ENCODE measurements at regions not wholly inside any gene's neighbourhood (a gene's known extent, or its start where the extent isn't known, plus 50 kb on each side); places are given as distances from the start of the nearest gene placed in this dataset.

DNA sequence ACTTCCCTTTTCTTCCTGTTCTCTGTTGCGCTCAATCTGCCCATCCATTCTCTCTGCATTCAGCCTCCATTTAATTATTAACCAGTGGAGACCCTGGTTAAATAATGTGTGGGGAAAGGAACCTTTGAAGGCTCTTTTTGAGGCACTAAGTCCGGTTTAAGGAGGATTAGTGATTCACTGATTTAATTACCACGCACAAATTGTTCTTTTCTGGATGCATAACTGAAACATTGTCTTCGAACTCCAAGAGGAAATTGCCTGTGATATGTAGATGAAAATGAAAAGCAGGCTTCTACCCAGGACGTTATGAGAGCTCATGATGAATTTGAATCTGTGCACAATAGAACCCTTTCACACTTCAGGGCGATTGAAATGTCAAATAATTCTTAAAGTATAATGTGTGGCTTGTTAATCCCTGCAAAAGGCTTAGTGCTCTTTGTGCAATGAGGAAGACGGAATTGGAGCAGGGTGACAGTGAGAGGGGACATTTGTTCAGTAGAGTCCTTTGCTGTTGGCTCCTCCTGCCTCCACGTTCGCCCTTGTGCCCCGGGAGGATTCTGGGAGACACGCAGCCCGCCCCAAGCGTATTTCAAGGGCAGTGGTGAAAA lies 51.1 kb upstream of the ZNF236 start:
- H3K4me3 ChIP-seq (ENCODE audit: low read length): no peak overlapping the region
- TF ChIP-seq ZNF274 (IDR thresholded peaks at IDR 0.05; ENCODE audit: low read depth, low read length): no peak

DNA sequence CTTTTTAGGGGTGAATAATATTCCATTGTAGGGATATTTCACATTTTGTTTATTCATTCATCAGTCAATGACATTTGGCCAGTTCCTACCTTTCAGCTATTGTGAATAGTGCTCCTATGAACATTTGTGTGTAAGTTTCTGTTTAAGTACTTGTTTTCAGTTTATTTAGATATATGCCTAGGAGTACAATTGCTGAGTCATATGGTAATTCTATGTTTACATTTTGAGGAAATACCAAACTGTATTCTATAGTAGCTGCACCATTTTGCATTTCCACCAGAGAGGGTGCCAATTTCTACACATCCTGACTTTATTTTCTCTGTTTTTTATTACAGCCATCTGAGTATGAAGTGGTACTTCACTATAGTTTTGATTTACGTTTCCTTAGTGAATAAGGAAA lies 54.4 kb upstream of the ZNF236 start:
- H3K4me3 ChIP-seq (ENCODE audit: low read length): no peak overlapping the region
- TF ChIP-seq ZNF274 (IDR thresholded peaks at IDR 0.05; ENCODE audit: low read depth, low read length): no peak

DNA sequence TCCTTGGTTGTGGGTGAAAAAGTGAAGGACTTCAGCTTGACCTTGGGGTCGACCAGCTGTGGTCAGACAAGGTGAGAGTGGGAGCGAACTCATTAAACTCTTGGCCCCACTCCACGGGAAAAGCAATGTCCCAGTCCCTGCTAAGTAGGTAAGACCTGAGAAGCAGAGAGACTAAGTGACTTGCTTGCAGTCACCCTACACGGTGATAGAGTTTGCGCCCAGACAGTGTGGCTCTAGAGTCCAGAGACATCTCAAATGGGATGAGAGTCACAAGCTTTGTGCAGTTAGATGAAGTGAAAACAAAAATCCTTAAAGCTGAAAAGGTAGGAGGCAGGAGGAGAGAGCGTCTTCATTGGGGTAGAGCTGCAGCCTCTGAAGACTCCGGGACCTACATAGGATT lies 55.9 kb upstream of the ZNF236 start:
- no peak overlapping the region for H3K4me3 ChIP-seq (ENCODE audit: low read length)
- TF ChIP-seq ZNF274 (IDR thresholded peaks at IDR 0.05; ENCODE audit: low read depth, low read length): no peak

DNA sequence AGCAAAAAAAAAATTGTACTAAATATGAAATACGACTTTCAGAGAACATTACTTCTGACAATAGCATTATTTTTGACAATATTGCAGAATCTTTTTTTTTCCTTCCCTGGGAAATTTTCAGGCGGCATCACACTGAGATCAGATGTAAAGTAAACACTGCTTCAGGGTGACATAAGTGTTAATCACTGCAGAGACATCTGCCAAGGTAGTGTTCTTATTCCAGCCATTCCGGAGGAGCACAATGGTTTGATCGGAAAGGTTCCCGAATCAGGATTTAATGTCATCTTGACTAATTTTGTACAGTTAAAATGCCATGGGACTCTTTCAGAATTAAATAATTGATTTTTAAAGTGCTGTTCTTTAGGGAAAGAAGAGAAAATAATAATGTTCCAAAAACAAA lies 56.7 kb upstream of the ZNF236 start:
- no peak overlapping the region for H3K4me3 ChIP-seq (ENCODE audit: low read length)
- no peak for TF ChIP-seq ZNF274 (IDR thresholded peaks at IDR 0.05; ENCODE audit: low read depth, low read length)

DNA sequence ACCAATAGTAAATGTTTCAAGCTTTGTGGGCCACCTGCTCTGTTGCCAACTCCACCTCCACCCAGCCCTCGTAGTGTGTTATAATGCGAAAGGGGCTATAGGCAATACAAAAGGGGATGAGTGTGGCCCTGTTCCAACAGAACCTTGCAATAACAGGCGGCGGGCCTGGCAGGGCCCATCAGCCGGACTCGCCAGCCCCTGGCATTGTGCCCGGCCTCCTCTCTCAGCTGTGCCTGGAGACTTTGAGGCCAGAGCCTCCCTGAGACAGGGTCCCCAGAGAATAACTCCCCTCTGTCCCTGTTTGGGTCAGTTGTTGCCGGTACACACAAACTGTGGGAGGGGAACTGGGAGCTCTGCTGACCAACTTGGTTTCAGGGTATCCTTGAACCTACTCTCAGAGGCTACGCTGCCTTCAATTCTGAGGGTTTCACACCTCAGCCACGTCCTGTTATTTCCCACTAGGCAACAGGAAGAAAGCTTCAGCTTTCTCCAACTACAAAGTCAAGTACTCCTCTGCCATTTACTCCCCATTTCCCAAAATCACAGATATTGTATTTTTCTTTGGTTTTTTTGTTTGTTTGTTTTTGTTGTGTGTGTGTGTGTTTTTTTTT lies 58.0 kb upstream of the ZNF236 start:
- no peak overlapping the region for H3K4me3 ChIP-seq (ENCODE audit: low read length)
- no peak for TF ChIP-seq ZNF274 (IDR thresholded peaks at IDR 0.05; ENCODE audit: low read depth, low read length)

DNA sequence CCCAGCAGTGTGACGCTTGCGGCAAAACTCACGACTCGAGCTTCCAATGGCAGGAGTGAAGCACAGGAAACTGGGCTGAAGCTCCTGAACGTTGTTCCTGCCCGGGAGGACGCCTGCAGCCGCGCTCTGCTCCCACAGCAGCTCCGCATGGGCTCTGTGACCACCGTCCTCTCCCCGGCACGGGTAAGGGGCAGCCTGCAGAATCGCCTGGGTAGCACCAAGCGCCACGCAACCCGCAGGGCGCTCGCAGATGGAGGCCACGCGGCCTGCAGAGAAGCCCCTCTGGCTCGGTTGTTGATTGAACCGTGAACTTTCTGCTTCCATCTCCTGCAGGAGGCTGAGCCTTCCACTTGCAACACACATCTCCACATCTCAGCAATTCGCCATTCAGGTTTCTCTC lies 63.3 kb upstream of the ZNF236 start:
- H3K4me3 ChIP-seq (ENCODE audit: low read length): no peak overlapping the region
- TF ChIP-seq ZNF274 (IDR thresholded peaks at IDR 0.05; ENCODE audit: low read depth, low read length): no peak

DNA sequence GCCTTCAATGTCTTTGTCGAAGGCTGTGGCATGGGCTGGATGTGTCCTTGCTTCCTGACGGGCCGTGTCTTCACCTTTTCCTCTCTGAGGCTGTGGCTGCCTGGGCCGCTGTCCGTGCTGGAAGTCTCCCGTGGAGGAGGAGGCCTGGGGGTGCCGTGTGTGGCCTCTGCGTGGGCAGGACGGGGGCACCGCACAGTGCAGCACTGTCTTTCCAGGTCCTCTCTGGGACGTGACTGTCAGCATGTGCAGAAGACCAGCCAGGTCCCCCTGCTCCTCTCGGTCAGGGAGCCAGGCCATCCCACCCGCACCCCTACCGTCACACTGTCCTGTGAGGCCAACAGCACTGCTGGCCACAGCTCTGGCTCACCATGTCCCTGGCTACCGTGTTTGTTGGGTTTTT lies 64.4 kb upstream of the ZNF236 start:
- no peak for TF ChIP-seq ZNF274 (IDR thresholded peaks at IDR 0.05; ENCODE audit: low read depth, low read length)

DNA sequence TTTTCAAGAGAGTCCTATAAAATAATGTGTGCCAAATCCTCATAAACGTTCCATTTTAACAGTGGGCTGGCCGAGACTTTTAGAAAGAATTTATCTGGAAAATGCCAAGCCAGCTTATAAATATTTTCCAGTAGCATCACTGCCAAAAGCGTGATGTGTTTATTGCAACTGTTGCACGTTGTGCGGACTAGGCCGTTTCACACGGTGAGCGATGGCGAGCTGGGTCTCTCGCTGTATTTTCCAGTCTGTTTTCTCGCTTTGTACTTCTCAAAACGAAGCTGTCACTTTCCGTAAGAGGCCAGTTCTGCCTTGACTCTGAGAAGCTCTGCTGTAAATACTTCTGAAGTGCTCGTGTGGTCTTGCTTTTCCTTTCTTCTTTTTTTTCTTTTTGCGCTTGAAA lies 65.0 kb upstream of the ZNF236 start:
- TF ChIP-seq ZNF274 (IDR thresholded peaks at IDR 0.05; ENCODE audit: low read depth, low read length): no peak
- no peak overlapping the region for H3K4me3 ChIP-seq (ENCODE audit: low read length)

More for the DNA sequence above, 64.4 kb upstream of the ZNF236 start:
- H3K4me3 ChIP-seq (ENCODE audit: low read length): no peak overlapping the region

DNA sequence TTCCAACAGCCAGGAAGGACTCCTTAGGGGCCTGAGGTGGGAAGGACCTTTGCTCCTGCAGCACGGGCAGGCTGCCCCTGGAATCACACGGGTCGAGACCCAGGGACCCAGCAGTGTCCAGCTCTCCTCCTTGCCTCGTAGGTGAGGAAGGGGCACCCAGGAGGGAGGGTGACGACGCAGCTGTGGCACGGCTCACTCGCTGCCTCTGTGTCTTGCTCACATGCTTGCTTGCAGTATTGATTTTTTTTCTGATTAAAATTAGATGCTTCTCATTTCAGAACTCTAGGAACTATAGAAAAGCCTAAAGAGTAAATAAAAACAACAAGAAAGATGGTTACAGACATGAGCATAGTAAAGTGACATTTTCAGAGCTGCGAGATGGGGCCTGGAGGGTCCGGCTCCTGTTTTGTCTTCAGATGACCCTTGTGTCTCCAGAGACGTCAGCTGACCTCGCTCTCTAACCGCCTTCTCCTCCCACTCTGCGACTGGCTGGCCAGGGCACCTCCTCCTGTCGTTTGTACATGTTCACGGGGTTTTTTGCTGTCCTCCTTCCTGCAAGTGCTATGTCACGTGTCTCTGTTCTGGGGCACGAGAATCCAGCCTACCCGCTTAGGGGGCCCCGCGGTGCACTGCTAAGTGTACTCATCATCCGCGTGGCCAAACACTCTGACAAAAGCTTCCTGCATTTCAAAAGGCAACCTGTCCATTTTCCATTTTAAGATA lies 65.7 kb upstream of the ZNF236 start:
- no peak for TF ChIP-seq ZNF274 (IDR thresholded peaks at IDR 0.05; ENCODE audit: low read depth, low read length)
- H3K4me3 ChIP-seq (ENCODE audit: low read length): no peak overlapping the region

DNA sequence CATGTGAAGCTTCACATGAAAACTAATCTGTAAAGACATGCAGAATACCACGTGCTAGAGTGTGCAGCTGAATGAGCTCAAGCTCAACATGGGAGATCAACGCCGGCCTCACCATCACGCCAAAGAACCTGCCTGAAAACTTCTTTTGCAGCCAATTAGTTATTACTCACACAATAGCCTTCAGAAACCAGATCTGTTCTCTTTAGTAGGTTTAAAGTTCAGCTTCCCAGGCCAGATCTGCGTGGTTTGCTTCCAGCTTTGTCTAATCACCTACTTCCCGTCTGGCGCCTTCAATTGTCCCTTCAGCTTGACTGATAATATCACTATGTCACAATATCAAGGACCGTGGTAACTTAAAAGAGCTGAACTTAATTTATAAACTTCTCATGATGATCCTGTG lies 68.0 kb upstream of the ZNF236 start:
- H3K4me3 ChIP-seq (ENCODE audit: low read length): no peak overlapping the region
- TF ChIP-seq ZNF274 (IDR thresholded peaks at IDR 0.05; ENCODE audit: low read depth, low read length): no peak

DNA sequence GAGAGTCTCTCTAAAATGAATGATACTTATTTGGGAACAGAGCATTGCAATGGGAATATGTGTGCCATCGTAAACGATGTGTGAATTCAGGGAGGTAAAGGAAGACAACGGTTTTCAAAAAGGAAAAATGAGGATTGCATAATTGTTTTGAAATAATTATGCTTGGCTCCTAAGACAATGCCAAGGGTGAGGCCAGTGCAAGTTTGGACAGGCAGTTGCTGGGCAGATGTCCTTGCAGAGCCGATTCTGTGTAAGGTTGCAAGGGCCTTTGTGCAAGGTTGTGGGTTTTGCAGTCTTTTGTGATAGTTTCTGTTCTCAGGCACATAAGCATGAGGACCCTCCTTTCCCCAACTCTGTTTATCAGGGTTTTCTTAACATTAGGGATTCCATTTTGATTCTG lies 70.0 kb upstream of the ZNF236 start:
- no peak overlapping the region for H3K4me3 ChIP-seq (ENCODE audit: low read length)
- TF ChIP-seq ZNF274 (IDR thresholded peaks at IDR 0.05; ENCODE audit: low read depth, low read length): no peak

DNA sequence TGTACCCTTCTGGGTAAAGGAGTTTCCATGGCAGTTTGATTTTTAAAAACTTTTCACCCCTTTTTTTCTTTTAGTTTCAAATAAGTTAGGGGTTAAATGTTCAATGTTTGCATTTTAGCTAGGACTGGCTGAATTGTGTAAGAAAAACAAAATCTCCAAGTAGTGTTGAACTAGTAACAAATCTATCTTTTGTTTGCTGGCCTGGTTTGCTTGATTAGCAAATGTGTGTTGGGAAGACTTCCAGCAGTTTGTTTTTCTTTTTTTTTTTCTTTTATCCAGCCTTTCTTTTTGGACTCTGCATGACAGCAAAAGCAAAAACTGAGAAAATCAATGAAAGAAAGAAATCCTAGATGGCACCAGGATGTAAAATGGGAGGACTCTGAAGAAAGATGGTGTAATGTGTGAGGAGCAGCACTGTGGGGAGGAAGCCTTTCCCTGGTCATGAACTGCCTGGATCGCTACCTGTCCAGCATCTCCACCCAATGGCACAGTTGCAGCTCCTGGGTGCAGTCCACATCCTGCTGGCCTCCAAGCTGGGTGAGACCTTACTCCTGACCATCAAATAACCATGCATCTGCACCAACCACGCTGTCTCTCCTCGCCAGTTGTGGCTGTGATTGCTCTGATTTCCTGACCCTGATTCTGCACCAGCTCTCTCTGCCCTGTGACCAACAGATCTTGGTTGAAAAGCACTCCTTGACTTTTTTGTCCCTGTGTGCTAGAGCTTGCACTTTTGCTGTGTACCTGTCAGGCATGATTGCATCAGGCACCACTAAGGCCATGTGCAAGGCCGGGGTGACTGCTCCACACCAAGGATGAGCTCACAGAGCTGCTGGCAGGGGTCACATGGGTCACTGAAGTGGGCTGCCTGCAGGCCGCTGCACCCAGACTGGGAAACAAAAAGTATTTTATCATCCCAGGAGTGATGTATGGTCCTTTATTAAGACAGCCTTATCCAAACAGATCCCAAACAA lies 71.2 kb upstream of the ZNF236 start:
- no peak for TF ChIP-seq ZNF274 (IDR thresholded peaks at IDR 0.05; ENCODE audit: low read depth, low read length)
- no peak overlapping the region for H3K4me3 ChIP-seq (ENCODE audit: low read length)

DNA sequence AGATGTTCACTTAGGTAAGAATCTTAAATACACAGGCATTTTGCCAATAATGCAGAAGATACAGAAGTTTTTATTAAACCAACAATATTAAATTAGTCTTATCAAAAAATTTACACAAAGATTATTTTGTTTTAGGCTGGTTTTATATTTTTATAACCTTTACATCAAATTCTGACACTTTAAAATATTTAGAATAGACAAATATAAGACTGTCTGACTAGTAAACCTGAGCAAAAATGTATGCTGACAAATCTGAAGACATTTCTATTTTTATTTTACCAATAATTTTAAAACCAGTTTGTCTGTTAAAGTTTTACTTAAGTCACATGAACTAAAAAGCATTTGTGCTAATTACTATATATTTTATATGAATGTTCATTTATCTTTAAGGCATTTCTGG lies 72.1 kb upstream of the ZNF236 start:
- no peak for TF ChIP-seq ZNF274 (IDR thresholded peaks at IDR 0.05; ENCODE audit: low read depth, low read length)
- H3K4me3 ChIP-seq (ENCODE audit: low read length): no peak overlapping the region

DNA sequence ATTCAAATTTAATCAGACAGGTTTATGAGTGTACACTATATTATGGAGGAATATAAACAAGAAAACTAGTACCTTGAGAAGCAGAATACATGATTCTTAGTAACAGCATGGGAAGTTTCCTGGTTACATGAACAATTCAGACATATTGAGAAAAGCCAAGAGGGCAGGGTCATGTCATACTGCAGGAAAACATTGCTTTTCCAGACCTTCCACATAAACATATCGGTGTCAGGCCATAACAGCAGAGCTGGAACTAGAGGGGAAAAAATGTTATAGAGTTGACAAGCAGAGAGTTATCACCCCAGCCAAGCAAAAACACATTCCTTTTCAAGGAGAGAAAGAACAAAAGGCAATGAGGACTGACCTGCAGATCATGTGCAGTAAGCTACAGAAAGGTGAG lies 74.7 kb upstream of the ZNF236 start:
- no peak overlapping the region for H3K4me3 ChIP-seq (ENCODE audit: low read length)
- no peak for TF ChIP-seq ZNF274 (IDR thresholded peaks at IDR 0.05; ENCODE audit: low read depth, low read length)
